Fibroblast of skin of left quadriceps (primary cell): ENCODE measurements at regions not wholly inside any gene's neighbourhood (a gene's known extent, or its start where the extent isn't known, plus 50 kb on each side); places are given as distances from the start of the nearest gene placed in this dataset.

ENCODE experiments used
- DNase-seq, 2 experiments: peaks; one replicate each; pipeline ENCODE4 v3.0.0-alpha.2; 2013; ENCODE audit warnings: low read depth in 2 of 2

DNA sequence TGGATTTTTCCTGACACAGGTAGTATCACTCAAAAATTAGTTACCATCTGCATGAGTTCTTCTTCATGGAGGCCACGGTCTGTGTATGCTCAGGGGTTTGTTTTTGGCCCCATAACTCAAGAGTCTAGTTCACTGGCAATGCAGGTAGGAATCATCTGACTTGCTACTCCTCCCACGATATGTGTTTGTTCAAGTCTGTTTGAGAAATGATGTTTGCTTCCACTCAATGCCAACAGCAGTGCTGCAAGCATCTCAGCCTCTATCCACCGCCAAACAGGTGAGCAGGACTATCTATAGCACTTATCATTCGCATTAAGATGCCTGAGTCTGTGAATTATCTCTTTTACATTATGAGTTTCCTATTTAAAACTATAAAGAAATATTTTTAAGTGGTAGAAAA, 264.8 kb upstream of the PTGER4 start:
- no peak for DNase-seq

DNA sequence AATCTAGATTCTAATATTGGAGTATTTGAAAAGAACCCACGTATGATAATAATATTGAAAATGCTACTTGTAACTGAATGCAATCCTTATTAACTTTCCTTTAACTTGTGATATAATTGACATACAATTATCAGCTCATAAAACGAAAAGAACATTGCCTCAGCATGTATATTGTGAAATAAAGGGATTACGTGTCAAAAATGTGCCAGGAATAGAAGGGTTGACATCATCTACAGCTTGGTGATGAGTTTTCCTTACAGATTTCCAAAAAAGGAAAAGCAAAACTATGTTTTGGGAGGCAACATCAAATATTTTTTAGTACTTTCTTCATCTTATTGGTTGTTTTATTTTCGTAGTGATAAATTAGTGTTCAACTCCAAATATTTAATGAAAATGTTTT, 266.0 kb upstream of the PTGER4 start:
- peak; percentile 48 to 49 for DNase-seq

DNA sequence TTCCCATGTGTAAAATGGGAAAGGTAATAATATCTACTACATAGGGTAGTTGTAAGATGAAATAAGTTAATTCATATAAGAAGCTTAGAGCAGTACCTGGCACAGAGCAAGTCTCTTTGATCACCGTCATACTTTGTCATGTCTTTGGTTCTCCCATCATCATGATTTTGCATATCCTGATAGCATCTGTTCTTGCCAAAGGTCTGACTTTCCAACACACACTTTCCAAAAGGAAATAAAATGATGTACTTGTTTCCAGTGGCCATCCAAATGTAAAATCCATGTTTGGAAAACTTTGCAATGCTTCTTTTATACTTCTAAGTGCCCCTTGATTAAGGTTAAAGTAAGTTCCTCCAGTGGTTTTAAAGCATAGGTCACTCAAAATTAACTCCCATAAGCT, 266.9 kb upstream of the PTGER4 start:
- DNase-seq: no peak

DNA sequence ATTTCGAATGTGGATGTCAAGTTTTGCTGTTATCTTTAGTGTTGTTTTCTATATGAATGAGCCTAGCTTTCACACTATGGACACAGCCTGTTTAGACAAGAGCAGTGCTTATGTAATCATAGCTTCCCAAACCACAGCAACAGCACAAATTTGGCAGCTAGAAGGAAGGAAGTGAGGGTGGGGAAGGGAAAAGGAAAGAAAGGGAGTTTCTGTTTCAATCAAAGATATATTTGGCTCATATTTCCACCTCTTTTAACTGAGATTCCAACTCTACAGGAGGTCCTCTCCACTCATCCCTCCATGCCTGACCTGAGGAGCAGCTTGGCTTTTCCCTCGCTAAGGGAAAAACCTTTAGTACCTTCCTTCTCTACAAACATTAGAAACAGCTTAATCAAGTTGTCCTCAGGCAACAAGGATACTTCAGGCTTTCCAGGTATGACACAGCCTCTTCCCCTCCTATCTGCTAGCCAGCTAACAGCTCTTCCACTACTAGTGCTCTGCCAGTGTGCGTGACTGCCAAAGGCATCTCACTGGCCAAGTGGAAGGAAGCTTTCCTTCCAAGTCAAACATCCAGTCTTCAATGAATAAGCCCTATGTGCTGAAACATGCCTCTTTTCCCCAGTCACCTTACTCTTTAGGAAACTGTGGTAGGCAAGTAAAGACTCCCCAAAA, 268.6 kb upstream of the PTGER4 start:
- DNase-seq: no peak

DNA sequence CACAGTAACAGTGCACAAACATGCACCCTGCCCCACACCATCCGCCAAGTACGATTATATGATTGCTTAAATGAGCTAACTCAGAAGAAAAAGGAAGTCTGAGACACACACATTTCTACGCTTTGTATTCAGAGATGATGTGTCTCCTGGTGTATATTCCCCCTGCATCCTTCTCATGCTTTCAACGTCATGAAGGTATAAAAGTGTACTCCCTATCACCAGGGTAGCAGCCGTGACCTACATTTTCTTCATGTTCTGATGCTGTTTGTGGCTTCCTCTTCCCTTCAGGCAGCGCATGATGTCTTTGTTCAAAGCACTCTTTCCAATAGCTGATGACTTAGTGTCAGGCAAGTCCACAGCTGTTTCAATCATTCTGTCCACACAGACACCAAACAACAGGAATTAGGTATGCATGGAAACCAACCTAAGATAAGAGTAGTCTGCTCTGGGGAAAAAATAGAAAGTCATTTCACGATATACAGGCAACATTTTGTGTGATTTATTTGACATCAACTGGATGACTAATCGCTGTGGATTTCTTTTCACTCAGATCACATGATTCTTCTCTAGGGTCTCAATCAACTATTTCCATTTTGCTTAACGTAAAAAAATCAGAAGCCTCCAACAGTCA, 269.4 kb upstream of the PTGER4 start:
- peak; percentile 43 to 44 for DNase-seq

DNA sequence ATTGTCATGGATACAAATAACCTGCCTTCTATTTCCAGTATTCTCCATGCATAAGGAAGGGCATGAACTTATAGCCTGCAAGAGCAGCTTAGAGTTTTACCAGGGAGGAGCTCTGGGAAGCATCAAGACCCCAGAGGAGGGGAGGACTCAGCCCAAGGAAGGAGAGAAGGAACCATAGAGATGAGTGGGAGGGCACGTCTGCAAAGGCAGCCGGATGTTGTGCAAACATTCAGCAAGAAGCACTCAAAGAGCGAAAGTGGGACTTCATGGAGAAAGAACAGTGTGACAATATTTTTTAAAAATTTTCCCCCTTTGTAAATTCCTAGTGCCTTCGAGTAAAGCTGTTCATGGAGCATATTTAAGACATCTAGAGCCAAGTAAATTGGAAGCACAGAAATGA, 270.1 kb upstream of the PTGER4 start:
- no peak for DNase-seq

DNA sequence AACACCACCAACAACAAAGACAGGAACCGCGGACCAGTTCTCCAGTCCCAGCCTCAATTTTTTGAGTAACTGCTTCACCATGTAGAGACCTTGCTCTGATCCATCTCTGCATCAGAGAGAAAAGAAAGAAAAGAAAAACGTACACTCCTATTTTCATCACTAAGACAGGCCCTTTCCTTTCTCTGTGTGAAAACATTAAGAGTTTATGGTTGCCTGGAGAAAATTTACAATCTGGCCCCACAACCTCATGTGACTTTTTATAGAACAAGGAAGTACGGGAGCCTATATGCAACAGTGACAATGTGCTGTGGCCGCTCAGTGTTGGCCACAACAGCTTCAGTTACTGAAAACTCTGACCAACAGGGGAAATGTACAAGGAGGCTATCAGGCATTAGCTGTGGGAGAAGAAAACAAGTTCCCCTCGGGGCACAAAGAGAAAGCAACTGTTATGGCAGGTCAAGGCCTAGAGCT, 272.9 kb upstream of the PTGER4 start:
- no peak for DNase-seq

DNA sequence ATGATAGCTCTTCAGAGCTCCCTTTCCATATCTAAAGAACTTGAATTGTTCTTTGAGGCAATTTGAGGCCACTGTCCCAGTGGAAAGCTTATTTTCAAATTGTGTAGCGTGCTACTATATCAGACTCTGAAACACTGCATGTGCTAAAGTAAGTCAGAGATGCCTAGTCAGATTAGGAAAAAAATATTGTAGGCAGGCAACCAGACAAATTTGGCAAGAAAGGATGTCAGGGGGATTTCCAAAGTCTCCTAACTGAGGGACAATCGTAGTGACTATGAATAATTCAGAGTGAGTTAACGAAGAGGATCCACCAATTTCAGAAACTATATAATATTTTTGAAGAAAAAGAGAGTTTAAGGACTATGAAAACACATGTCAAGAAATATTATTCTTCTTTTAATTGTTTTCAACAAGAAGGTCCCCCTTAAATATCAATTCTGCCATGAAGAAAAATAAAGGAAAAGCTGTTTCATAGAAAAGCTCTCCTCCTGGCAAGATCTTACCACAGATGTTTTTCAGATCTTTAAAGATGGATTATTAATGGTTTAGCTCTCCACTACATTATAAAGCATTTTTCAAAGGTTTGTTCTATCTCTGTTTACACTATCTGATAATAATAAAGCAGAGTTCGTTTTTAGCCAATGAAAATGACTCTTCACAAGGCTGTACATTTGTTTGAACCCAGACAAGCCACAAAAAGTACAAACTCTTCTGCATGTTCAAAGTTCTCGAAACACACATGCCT, 273.5 kb upstream of the PTGER4 start:
- no peak for DNase-seq

DNA sequence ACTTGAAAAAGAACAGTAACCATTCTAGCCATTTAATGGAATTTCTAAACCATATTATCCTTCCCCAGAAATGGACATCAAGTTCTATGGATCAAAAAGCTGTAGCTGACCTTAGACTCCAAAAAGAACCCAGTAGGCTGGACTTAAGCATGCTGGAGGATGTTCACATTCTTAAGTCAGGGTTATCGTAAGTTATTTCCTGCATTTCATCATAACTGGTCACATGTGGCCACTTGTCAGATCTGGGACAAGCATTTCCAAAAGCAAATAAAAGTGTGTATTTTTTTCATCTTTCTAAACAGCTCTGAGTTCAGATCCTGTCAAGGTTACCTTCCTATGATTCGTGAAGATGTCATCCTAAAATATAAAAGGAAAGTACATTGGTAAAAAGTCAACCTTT, 274.5 kb upstream of the PTGER4 start:
- DNase-seq: no peak

DNA sequence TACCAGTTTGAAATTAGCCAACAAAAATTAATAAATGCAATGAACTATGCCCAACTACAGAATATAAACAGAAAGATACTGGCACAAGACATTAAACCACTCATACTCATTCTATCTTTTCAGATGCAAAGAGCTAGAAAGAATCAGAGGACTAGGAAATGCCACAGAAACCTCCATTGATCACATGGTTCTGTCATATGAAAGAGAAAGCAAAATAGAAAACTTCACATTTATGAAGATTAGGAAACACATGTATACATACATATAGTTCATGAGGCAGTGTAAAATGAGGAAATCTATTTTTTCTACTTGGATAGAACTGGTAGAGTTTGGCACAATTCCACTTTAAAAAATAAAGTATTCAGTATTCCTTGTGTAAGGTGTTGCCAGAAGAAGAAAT, 275.1 kb upstream of the PTGER4 start:
- no peak for DNase-seq

DNA sequence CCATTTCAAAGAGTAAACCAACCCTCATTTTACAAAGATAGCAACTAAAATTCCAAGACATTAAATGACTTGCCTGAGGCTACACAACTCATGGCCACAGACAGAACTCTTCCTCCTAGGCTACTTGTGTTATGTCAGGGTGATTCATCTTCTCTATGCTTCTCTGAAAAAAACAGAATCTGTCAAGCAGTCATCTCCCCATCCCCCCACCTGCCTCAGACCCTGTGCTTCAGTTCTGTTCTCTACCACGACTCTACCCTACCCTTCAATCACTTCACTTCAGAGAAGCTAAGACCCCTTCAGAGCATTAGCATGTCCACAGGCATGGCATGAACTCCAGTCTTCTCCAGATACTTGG, 277.7 kb upstream of the PTGER4 start:
- DNase-seq: no peak

DNA sequence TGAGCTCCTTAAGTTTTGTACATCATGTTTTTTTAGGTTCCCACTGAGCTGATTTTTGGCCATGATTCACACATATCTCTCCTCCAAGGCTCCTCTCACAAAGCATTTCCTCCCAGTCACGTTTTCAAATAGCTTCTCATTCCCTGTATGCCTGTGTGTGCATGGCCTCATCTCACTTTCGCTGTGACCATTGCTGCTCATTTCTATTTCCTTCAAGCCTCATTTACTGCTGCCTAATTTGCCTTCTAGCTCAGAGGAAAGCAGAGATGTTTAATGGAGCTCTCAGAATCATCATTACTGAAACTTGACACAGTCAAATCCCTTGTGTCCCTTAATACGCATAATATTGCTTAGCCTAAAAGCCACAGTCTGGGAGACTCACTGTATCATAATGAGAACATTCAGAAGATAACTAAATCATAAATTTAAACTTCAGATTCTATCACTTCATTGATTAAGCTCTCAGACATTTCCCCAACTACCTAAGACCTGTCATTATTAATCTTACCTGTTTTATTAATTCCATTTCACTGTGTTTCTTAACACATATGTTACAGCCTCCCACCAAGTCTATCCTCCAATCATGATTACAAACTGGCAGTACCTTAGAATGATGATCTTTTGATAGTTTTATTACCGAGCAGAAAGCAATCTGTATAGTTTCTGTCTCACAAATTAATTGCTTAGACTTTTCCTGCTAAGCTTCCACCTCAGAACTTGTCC, 278.3 kb upstream of the PTGER4 start:
- no peak for DNase-seq

DNA sequence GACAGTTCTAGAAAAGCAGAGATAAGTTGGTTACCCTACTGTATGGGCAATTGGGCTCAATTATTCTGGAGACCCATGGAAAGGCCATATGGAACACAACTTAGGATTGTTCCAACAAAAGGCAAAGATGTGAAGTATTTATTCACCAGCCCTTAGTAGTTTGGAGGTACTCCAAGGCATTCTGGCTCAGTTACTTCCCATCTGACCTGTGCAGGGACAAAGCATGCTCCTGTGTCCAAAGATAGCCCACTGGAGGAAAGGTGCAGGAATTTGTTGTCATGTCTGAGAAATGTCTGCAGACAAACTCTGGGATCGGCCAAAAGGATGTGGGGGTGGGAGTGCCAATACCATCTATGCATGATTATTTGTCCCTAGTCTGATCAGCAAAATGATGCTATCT, 279.5 kb upstream of the PTGER4 start:
- DNase-seq: no peak

DNA sequence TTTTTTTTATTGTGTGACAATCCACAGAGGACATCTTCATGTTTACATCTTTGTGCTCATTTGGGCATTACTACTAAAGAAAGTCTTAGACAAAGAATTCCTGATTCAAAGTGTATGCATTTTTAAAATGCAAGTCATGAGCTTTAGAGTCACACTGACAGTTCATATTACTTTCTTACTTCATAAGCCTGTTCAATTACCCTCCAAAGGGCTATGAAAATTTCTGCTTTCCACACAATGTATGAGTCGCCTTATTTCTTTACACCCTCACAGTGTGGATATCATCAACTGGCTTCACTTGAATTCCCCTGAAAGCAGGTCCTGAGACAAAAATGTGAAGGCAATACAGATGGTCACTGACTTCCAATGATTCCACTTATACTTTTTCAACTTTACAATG, 280.4 kb upstream of the PTGER4 start:
- DNase-seq: peak in 1 of 2 experiments; percentile 41

DNA sequence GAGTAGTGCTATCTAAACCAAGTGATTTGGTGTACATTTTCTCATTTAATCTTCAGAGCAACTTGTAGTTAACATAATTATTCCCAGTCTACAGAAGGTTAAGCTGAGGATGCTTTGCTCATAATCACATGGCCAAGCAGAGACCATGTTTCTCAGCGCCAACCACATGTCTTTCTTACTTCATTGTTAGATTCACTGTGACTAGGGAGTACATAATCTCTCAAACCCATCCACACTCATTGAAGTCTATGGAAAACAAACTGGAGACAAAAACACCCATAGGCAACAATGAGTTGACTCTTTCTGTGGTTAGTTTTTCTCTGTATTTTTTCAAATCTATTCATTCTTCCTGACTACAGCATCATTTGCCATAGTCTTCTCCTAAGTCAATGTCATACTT, 281.7 kb upstream of the PTGER4 start:
- DNase-seq: no peak

DNA sequence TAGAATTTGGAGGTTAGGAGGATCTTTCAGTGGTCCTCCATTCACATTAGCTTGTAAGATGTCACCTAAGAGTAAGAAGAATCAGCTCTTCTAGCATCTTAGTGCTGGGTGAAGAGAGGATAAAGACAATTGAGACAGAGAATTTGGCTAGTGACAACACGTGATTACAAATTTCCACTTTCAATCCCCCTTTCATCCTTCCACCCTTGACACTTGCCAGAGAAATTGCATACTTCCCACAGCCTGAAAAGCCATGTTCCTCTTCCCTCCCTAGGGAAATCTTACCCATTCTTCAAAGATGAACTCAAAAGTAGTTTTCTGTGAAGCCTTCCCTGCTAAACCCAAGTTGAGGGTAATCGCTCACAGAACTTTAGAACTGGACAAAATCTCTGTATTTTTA, 282.6 kb upstream of the PTGER4 start:
- no peak for DNase-seq

DNA sequence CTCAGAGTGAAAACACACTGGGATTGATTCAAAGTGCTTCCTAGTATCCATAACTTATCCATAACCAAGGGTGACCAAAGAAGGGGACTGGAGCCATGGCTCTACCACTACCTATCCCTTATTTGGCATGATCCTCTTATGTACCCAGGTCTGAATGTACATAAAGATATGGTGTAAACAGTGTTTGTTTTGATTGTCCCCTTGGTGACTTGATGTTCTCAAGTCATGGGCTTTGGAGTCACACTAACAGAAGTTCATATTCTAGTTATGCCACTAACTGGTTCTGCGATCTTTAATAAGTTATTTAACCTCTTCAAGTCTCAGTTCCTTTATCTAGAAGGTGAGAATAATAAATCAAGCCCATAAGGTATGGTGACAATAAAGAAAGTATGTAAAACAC, 283.4 kb upstream of the PTGER4 start:
- no peak for DNase-seq

DNA sequence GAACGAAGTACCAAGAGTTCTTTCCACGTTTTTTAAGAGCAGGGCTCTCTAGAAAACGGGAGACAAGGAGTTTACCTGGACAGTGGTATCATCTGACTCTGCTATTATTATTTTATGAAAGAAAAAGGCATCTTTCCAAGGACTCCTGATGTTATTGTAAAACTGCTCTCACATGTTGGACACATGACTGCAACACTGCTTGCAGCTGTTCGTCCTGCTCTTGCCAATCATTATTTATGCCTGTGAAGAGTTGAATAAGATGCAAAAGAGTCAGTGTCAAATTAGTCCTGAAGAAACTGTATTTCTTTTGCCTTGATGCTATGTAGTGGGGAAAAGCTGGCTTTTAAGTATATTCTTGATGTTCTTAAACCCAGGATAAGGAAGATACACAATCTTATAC, 284.5 kb upstream of the PTGER4 start:
- DNase-seq: no peak

DNA sequence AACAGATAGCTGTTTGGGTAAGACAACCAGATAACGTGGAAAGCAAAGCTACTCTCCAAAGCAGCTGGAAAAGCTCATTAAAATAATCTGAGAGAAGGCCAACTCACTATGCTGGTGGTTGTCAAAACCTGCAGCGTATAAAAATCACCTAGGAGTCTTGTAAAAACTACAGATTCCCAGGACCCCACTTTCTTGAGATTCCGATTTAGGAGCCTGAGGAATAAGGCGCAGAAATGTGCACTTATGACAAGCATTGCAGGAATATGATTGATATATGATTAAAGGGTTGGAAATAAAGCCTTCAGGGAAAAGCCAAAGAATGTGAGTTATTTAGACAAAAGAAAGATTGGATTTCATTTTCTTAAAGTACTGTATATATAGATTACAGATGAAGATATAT, 285.0 kb upstream of the PTGER4 start:
- DNase-seq: no peak

DNA sequence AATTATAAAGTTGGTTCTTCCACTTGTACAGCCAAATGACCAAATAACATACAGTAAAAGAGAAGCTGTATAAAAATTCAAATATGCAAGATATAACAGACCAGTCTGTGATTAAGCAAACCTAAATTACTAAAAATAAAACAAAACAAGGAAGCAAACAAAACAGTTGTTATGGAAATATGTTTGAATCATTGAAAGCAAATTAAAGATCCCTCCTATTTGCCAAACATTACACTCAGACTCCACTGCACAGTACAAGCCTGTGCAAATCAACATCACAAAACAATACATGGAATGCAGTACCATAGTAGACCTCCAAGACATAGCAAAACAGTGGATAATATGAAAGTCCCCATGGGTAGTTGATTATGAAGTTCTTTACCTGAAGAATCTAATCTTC, 288.1 kb upstream of the PTGER4 start:
- DNase-seq: no peak

DNA sequence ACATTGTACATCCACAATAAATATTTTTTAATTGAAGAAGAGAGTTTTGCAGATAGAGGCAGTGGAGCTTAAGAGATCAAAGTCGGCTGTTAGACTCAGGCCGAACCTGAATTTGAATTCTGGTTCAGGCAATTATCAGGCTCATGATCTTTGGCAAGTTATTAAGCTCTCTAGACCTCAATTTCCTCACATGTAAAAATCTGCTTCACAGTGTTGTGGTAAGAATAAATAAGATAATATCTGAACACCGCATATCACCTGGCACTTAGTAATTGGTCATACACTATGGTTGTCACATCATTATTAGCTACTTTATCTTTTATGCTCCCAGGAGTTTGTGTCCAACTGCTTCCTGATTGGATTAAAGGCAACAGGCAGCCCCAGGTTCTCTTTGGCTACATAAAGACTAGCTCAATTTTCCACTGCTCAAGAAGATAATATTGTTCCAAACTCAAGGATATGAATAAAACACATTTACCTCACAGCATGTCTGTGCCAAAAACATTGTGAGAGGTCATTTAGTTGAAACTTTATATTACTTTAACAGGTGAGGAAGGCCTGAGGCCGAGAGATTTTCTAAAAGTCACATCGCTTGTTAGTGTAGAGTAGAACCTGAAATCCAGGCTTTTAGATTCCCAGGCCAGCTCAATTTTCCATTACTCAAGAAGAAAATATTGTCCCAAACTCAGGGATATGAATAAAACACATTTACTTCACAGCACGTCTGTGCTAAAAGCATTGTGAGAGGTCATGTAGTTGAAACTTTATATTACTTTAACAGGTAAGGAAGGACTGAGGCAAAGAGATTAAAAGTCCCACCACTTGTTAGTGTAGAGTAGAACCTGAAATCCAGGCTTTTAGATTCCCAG, 289.2 kb upstream of the PTGER4 start:
- DNase-seq: no peak

DNA sequence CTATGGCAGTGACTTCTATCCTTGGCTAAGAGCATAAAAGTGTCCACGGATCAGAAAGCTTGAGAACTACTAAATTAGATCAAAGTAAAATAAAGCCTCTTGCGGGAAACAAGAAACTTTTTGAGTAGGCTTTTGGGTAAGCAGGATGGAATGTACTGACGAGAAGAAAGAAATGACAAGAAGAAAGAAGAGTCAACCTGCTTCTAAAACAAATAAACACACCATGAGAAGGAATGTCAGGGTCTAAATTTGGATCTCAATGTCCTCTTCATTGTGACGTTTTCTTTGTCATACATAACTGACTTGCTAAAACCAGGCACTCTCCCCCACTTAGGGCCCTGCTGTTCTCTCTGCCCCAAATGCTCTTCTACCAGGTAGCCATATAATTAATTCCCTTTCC, 290.1 kb upstream of the PTGER4 start:
- no peak for DNase-seq
